Epithelial cell of esophagus (primary cell): ENCODE measurements at regions not wholly inside any gene's neighbourhood (a gene's known extent, or its start where the extent isn't known, plus 50 kb on each side); places are given as distances from the start of the nearest gene placed in this dataset.

Experiments used
- DNase-seq: peaks from one replicate; pipeline ENCODE4 v3.0.0; 2010; ENCODE audit warnings: low read depth
- H3K4me3 ChIP-seq: 2 replicates; pipeline ENCODE4 v1.5.1; 2011; ENCODE audit warnings: mild to moderate bottlenecking, low read length, control low read depth
- TF ChIP-seq, protein P1 (sequence below): IDR thresholded peaks from 2 replicates; pipeline ENCODE4 v1.5.1; 2011; ENCODE audit warnings: low read depth, mild to moderate bottlenecking, low read length, control low read depth, inconsistent platforms; ENCODE audit not compliant: insufficient read depth; ENCODE audit errors: missing control alignments

DNA sequence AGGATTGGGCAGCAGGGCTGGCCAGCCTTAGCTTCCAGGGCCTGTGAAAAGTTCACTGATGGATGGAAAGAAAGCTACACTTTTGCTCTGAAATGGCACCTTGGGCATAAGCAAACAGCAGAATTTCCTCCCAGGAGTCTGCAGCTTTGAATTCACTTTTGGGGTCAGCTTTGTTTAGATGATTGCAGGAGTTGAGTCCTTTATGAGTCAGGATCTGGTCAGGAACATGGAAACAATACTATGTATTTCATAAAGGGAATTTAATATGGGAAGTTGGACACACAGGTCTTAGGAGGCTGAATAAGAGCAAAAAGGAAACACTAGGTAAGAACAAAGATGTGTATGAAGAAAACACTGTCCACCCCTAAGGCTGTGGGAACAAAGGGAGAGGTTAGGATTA lies 345.3 kb downstream of the TSN start:
- TF ChIP-seq, protein P1, sequence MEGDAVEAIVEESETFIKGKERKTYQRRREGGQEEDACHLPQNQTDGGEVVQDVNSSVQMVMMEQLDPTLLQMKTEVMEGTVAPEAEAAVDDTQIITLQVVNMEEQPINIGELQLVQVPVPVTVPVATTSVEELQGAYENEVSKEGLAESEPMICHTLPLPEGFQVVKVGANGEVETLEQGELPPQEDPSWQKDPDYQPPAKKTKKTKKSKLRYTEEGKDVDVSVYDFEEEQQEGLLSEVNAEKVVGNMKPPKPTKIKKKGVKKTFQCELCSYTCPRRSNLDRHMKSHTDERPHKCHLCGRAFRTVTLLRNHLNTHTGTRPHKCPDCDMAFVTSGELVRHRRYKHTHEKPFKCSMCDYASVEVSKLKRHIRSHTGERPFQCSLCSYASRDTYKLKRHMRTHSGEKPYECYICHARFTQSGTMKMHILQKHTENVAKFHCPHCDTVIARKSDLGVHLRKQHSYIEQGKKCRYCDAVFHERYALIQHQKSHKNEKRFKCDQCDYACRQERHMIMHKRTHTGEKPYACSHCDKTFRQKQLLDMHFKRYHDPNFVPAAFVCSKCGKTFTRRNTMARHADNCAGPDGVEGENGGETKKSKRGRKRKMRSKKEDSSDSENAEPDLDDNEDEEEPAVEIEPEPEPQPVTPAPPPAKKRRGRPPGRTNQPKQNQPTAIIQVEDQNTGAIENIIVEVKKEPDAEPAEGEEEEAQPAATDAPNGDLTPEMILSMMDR: no peak
- H3K4me3 ChIP-seq: no peak overlapping the region
- no peak for DNase-seq

DNA sequence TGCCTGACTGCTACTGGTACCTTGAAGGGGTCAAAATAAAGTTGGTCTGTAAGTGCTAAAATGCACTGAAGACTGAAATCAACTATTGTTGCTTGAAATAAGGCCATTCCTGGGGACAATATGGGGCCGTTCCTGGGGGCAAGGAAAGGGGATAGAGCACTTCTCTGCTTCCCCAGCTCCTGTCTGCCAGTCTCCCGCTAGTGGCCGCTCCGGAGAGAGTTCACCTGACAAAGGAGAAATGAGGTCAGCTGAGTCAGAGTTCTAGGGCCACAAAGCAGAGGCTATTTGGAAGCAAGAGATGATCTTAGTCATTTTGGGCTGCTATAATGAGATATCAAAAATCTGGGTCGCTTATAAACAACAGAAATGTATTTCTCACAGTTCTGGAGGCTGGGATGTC lies 345.9 kb downstream of the TSN start:
- DNase-seq: no peak
- no peak overlapping the region for H3K4me3 ChIP-seq
- TF ChIP-seq, protein P1: no peak

DNA sequence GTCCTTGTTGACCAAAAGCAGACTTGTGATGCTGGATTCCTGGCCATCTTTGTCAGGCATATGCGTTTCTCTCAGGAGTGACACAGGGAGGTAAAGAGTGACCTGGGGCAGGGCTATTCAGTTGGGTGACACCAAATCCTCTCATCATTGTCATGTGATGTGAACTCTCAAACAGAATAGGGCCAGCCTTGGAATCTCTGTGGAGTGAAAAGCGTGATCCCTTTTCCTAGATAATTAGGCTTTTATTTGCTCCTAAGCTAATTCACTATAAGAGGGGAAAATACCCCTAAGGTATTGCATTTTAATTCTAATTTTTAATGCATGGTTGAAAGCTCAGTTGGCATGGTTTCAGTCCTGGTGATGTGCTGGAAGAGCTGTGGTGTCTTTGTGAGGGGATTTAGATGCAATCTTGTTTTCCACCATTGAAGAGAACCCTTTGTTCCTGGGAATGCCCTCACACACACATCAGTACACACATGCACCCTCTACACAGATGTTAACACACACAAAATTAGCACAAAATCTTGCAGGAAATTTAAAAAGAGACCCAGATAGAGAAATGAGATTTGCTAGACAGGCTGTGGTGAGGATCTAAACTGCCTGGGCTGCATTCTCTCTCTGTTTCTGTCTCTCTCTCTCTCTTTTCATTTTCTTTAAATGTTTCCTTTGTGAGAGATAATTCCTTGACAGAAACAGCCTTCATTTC lies 349.9 kb downstream of the TSN start:
- no peak for DNase-seq
- no peak overlapping the region for H3K4me3 ChIP-seq
- TF ChIP-seq, protein P1: no peak

DNA sequence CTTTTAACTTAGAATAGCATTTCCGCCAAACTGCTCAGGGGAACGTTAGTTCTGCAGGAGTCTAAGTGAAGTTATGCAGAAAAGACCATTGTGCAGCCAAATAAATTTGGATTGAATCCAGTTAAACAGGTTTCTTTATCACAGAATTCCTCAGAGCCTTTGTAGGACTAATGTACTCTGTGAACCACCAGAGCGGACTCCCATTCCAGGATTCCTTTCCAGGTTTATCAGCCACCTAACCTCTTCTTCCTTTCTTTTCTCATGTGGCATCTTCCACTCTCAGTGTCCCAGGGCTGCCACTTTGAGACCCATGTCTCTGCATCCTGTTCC lies 350.4 kb downstream of the TSN start:
- no peak for DNase-seq
- TF ChIP-seq, protein P1: no peak
- no peak overlapping the region for H3K4me3 ChIP-seq

DNA sequence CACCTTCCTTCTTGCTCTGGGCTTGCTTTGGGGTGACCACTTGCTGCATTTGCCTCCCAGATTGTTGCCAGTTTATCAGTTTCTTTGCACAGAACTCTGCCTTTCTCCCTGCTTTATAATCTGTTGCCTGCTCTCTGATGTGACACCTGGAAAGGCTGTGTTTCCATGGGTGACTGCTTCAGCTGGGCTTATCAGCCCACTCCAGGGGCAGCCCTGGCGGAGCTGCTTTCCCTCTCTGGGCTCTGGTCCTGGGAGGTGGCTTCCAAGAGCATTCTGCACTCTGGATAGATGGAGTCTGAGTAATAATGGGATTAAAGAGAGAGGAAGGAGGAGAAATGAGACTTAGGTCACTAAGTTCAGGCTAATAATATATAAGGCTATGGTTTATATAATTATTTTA lies 352.7 kb downstream of the TSN start:
- no peak overlapping the region for H3K4me3 ChIP-seq
- DNase-seq: no peak
- TF ChIP-seq, protein P1: no peak

DNA sequence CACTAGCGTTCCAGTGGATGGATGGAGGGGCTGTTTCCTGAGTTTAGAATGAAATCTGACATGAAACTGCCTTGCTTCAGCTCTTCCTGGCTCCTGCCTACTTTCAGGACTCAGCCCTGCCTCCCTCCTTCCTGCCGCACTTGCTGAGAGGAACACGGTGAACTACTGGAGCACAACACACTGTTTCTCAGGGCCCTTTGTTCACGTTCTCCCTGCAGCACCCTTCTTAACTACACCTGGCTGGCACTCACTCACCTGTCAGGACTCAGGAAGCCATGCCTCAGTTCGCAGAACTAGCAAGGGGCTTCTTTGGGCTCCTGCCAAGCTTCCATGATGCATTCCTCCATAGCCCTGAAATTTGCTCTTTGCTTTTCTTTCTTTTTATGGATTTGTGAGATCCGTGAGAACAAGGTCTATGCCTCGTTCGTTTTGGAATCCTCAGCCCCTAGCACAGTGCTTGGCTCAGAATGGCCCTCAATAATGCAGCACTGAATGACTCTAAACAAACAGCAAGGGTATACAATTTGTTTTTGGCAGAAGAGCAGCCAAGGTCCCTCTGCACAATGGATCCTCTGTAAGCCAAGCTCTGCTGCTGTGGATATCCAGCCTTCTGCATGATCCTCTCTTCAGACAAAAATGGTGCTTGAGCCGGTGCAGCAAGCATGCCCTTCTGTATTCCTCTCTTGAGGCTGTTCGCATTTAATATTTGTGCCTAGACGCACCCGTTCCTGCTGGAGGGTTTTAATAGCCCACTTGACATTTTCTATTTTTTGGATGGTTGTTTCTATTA lies 357.0 kb downstream of the TSN start:
- no peak overlapping the region for H3K4me3 ChIP-seq
- DNase-seq: no peak
- TF ChIP-seq, protein P1: no peak

DNA sequence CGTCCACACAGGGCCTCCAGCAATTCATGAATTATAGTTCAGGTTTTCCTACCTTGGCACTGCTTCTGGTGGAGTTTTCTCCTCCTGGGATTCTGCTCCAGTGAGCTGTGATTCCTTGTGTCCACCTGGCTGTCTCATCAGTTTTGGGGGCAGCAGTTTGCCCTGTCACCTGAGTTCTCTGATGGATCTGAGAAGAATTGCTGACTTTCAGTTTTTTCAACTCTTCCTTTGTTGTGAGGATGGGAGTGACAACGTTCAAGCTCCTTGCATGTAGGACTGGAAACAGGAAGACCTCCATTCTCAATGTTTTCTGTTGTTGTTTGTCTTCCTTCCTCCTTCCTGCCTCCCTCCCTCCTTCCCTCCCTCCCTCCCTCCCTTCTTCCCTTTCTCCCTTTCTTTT lies 359.0 kb downstream of the TSN start:
- no peak for DNase-seq
- TF ChIP-seq, protein P1: no peak
- no peak overlapping the region for H3K4me3 ChIP-seq
